ENCODE measurements at regions not wholly inside any gene's neighbourhood (a gene's known extent, or its start where the extent isn't known, plus 50 kb on each side); places are given as distances from the start of the nearest gene placed in this dataset.

- H3K79me2 ChIP-seq (replicated peaks; ENCODE audit: insufficient read depth, low read length): no peaks in the 10 kb centered on the region
- H3F3A ChIP-seq (ENCODE audit: insufficient read depth, low read length, poor library complexity, severe bottlenecking): no peaks in the 10 kb centered on the region
- H3K4me3 ChIP-seq (ENCODE audit: low read length): no peak overlapping the region
- H3K36me3 ChIP-seq (ENCODE audit: insufficient read depth, low read length): no peaks in the 10 kb centered on the region
- no peak overlapping the region for H3K27ac ChIP-seq (ENCODE audit: low read length)
- H2AFZ ChIP-seq (ENCODE audit: low read depth, low read length): no peak overlapping the region
- H3K4me2 ChIP-seq (ENCODE audit: low read length): no peak overlapping the region
- no peak overlapping the region for H3K9ac ChIP-seq (ENCODE audit: low read length)
- no peaks in the 10 kb centered on the region for H3K9me2 ChIP-seq (ENCODE audit: insufficient read depth, low read length)
- TF ChIP-seq SMC3 (conservative IDR thresholded peaks at IDR 0.05; ENCODE audit: poor library complexity) (no peak), REST (IDR thresholded peaks at IDR 0.05; ENCODE audit: borderline replicate concordance) (no peak), MXI1 (conservative IDR thresholded peaks at IDR 0.05; ENCODE audit: poor library complexity, severe bottlenecking) (no peak), POLR2AphosphoS5 (IDR thresholded peaks at IDR 0.05) (no peak), CTCF (IDR thresholded peaks at IDR 0.05; ENCODE audit: poor library complexity, severe bottlenecking) (no peak), TAF1 (IDR thresholded peaks at IDR 0.05; ENCODE audit: low read depth) (no peak), RAD21 (conservative IDR thresholded peaks at IDR 0.05) (no peak), EZH2 (IDR thresholded peaks at IDR 0.05; ENCODE audit: borderline replicate concordance, insufficient read depth, low read length, poor library complexity, severe bottlenecking) (no peak), EP300 (conservative IDR thresholded peaks at IDR 0.05; ENCODE audit: poor library complexity, severe bottlenecking) (no peak)
- no peaks in the 10 kb centered on the region for H3K9me3 ChIP-seq (ENCODE audit: low read length)
- H4K20me1 ChIP-seq (ENCODE audit: insufficient read depth): no peaks in the 10 kb centered on the region
- no peaks in the 10 kb centered on the region for H3K27me3 ChIP-seq (ENCODE audit: insufficient read depth, low read depth, low read length)
These were observed 445.4 kb upstream of the ITGA1 start for GRCh38 chr5:52342361-52342760.

DNA sequence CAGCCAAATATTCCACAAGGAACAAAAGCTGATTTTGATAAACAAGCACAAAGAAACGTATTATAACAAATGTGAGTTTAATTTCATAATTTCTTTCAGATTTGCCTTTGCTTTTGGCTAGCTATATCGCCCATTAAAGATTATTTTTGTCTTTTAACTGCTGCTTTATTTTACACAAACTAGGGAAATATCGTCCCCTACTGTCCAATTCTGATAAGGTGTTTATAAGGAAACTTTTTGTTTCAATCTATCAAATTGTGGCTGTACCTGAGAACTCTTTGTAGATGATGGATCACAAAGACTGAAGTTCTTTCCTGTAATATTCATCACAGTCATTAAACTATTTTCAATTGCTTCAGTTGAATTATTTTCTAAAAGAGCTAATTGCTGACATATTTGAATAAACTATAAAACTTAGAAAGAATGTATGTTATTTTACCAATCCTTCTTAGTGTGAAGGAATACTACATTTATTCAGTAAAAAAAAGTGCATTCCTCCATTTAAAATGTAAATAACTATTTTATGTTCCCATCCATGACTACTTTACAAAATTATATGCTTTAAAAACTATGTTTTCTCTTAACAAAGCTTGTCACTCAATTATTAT lies 431.3 kb upstream of the ITGA1 start:
- H3K9ac ChIP-seq (ENCODE audit: low read length): no peak overlapping the region
- no peaks in the 10 kb centered on the region for H3K9me2 ChIP-seq (ENCODE audit: insufficient read depth, low read length)
- no peak overlapping the region for H3K4me2 ChIP-seq (ENCODE audit: low read length)
- H3K27me3 ChIP-seq (ENCODE audit: insufficient read depth, low read depth, low read length): no peaks in the 10 kb centered on the region
- H3K79me2 ChIP-seq (replicated peaks; ENCODE audit: insufficient read depth, low read length): no peaks in the 10 kb centered on the region
- no peak overlapping the region for H3K27ac ChIP-seq (ENCODE audit: low read length)
- no peaks in the 10 kb centered on the region for H3K36me3 ChIP-seq (ENCODE audit: insufficient read depth, low read length)
- no peak for TF ChIP-seq POLR2AphosphoS5 (IDR thresholded peaks at IDR 0.05)
- TF ChIP-seq CTCF (IDR thresholded peaks at IDR 0.05; ENCODE audit: poor library complexity, severe bottlenecking): peak; percentile 87
- TF ChIP-seq RAD21 (conservative IDR thresholded peaks at IDR 0.05): peak; percentile 89
- TF ChIP-seq REST (IDR thresholded peaks at IDR 0.05; ENCODE audit: borderline replicate concordance): no peak
- no peak for TF ChIP-seq EZH2 (IDR thresholded peaks at IDR 0.05; ENCODE audit: borderline replicate concordance, insufficient read depth, low read length, poor library complexity, severe bottlenecking)
- peak; percentile 84 for TF ChIP-seq SMC3 (conservative IDR thresholded peaks at IDR 0.05; ENCODE audit: poor library complexity)
- TF ChIP-seq EP300 (conservative IDR thresholded peaks at IDR 0.05; ENCODE audit: poor library complexity, severe bottlenecking): no peak
- no peak for TF ChIP-seq MXI1 (conservative IDR thresholded peaks at IDR 0.05; ENCODE audit: poor library complexity, severe bottlenecking)
- no peak for TF ChIP-seq TAF1 (IDR thresholded peaks at IDR 0.05; ENCODE audit: low read depth)
- H4K20me1 ChIP-seq (ENCODE audit: insufficient read depth): no peaks in the 10 kb centered on the region
- H3K9me3 ChIP-seq (ENCODE audit: low read length): no peaks in the 10 kb centered on the region
- H2AFZ ChIP-seq (ENCODE audit: low read depth, low read length): no peak overlapping the region
- H3K4me3 ChIP-seq (ENCODE audit: low read length): no peak overlapping the region
- no peaks in the 10 kb centered on the region for H3F3A ChIP-seq (ENCODE audit: insufficient read depth, low read length, poor library complexity, severe bottlenecking)
